Heart right ventricle (tissue), 16 donors: ENCODE measurements at regions not wholly inside any gene's neighbourhood (a gene's known extent, or its start where the extent isn't known, plus 50 kb on each side); places are given as distances from the start of the nearest gene placed in this dataset.

ENCODE experiments used
- ATAC-seq, 8 donors: fragments of 200-7000 bp; cut with Tn5 transposase; one replicate each; pipeline ENCODE4 v1.9.1; 2020; ENCODE audit warnings: mild to moderate bottlenecking in 8 of 8, moderate library complexity in 8 of 8, moderate number of reproducible peaks in 1 of 8
- DNase-seq, 2 donors: peaks; one replicate each; pipeline ENCODE4 v3.0.0-alpha.2; 2020
- H3K27ac ChIP-seq, 10 donors: fragments of 200-600 bp; sonication (generic) in 2 of 10; one replicate each; pipeline versions ENCODE4 v1.5.0 to v1.8.0; 2020 to 2022; ENCODE audit warnings: mild to moderate bottlenecking in 3 of 10
- H3K27me3 ChIP-seq, 7 donors: fragments of 200-600 bp; one replicate each; pipeline ENCODE4 v1.8.0; 2021 to 2022; ENCODE audit warnings: mild to moderate bottlenecking in 2 of 7
- H3K36me3 ChIP-seq, 9 donors: fragments of 200-600 bp; sonication (generic) in 1 of 9; one replicate each; pipeline versions ENCODE4 v1.5.0 to v1.8.0; 2020 to 2022; ENCODE audit warnings: mild to moderate bottlenecking in 2 of 9
- H3K4me1 ChIP-seq, 9 donors: fragments of 200-600 bp; sonication (generic) in 1 of 9; one replicate each; pipeline versions ENCODE4 v1.5.0 to v1.8.0; 2020 to 2022; ENCODE audit warnings: mild to moderate bottlenecking in 4 of 9
- H3K4me3 ChIP-seq, 10 donors: fragments of 200-600 bp; sonication (generic) in 2 of 10; one replicate each; pipeline versions ENCODE4 v1.5.0 to v1.8.0; 2020 to 2022; ENCODE audit warnings: mild to moderate bottlenecking in 7 of 10, moderate library complexity in 2 of 10
- H3K9me3 ChIP-seq, 11 donors: fragments of 200-600 bp in 10 of 11; sonication (generic) in 2 of 11; one replicate each; pipeline versions ENCODE4 v1.5.0 to v1.8.0; 2013 to 2022; ENCODE audit warnings: mild to moderate bottlenecking in 2 of 11, control low read depth in 1 of 11, moderate library complexity in 1 of 11
- CTCF ChIP-seq, 9 donors: fragments of 200-600 bp; sonication (generic) in 2 of 9; IDR thresholded peaks; one replicate each; pipeline versions ENCODE4 v1.5.0 to v1.8.0; 2021 to 2022; ENCODE audit warnings: antibody characterized with exemption in 9 of 9, mild to moderate bottlenecking in 5 of 9, moderate library complexity in 1 of 9
- WGBS, 2 donors: extraction: QIAGEN DNeasy Blood & Tissue Kit; methylation state at CpG; one replicate each; pipeline ENCODE4 v1.1.7; 2013; ENCODE audit warnings: inconsistent platforms in 1 of 2; 5-methylcytosine and 5-hydroxymethylcytosine counted together
- intact Hi-C, 10 donors: fragments of 100-400 bp; cut with DNase I; formaldehyde crosslinking; loops; one replicate each; pipeline versions ENCODE4 v1.11.1 to v1.14.2; 2022
- donor health status: Arrhythmogenic right ventricular cardiomyopathy.
- donor health status: ischemic (EF 13 %, LVEDD 7.1; RV severe dilation, severe dysfunction).
- donor health status: healthy with polysubstance abuse.
- donor health status: DM: no; HTN: yes; CAD: no.
- donor health status: DM: no; HTN: no; CAD: no.
- donor health status: ischemic (EF 25% LVEDD 6.9; RV normal size, moderate dysfunction).
- donor health status: ischemic (EF 25% LVEDD 5.7; RV mildly dilated, moderate dysfunction).
- donor health status: healthy.
- donor health status: DM: yes; HTN: yes; CAD: no.
- donor health status: Ischemic cardiomyopathy.
- donor health status: ischemic (EF 35%, LVEDD 5.7; RV mildly dilated, moderate dysfunction).
- donor health status: nonischemic (EF 11% LVEDD 7.7; RV severe dilation, severe dysfunction).
- donor health status: DM: yes; HTN: yes; CAD: no.
- donor health status: PGD.
- donor health status: ischemic (EF 29% LVEDD 5.4; RV normal size, mild dysfunction).
- donor health status: nonischemic (EF 23%, LVEDD 6.1; RV moderate dilation, normal function).

- H3K9me3 ChIP-seq: no peaks in the 10 kb centered on the region
- 87 to 91% methylated on average over 9 of the region's 9 CpGs for WGBS, 2 donors
- intact Hi-C loops: no loop called here
- no peak for TF ChIP-seq CTCF (IDR thresholded peaks at IDR 0.05)
- H3K4me3 ChIP-seq: no peak overlapping the region
- no peak overlapping the region for H3K27ac ChIP-seq
- no peaks in the 10 kb centered on the region for H3K36me3 ChIP-seq
- H3K4me1 ChIP-seq: peaks cover 0 to 15% (median 0%) of the 10 kb centered on the region in 9 donors
- H3K27me3 ChIP-seq: peaks cover 0 to 69% (median 34%) of the 10 kb centered on the region in 7 donors
- DNase-seq (no peak), ATAC-seq (no peak)
Observed at GRCh38 chr3:193962986-193963685, 172.8 kb upstream of the HES1 start.

- ATAC-seq: peak in 5 of 8 donors; percentile 32 to 78 (median 48)
Observed at GRCh38 chr3:193963808-193964516, 172.0 kb upstream of the HES1 start.

GRCh38 chr3:193964517-193964880 is 171.4 kb upstream of the HES1 start:
- intact Hi-C loops: no loop called here
- H3K27me3 ChIP-seq: peaks cover 0 to 66% (median 30%) of the 10 kb centered on the region in 7 donors
- H3K4me3 ChIP-seq: no peak overlapping the region
- H3K4me1 ChIP-seq: peaks cover 0 to 15% (median 0%) of the 10 kb centered on the region in 9 donors
- 81 to 88% methylated on average over 2 of the region's 2 CpGs for WGBS, 2 donors
- no peak for DNase-seq
- H3K36me3 ChIP-seq: no peaks in the 10 kb centered on the region
- no peak for TF ChIP-seq CTCF (IDR thresholded peaks at IDR 0.05)
- H3K27ac ChIP-seq: no peak overlapping the region
- H3K9me3 ChIP-seq: no peaks in the 10 kb centered on the region
- no peak for ATAC-seq

More at GRCh38 chr3:193963808-193964516, 172.0 kb upstream of the HES1 start:
- WGBS, 2 donors: 69 to 76% methylated on average over 7 of the region's 7 CpGs
- DNase-seq: no peak
- no peaks in the 10 kb centered on the region for H3K36me3 ChIP-seq
- TF ChIP-seq CTCF (IDR thresholded peaks at IDR 0.05): no peak
- intact Hi-C loops: no loop called here
- no peak overlapping the region for H3K4me3 ChIP-seq
- H3K9me3 ChIP-seq: no peaks in the 10 kb centered on the region
- peaks cover 0 to 68% (median 34%) of the 10 kb centered on the region in 7 donors for H3K27me3 ChIP-seq
- no peak overlapping the region for H3K27ac ChIP-seq
- peaks cover 0 to 15% (median 0%) of the 10 kb centered on the region in 9 donors for H3K4me1 ChIP-seq

GRCh38 chr3:193968380-193968974 is 167.5 kb upstream of the HES1 start:
- Histone ChIP-seq H3K4me1 (peaks cover 0 to 27% (median 13%) of the 10 kb centered on the region in 9 donors), H3K27ac (no peak overlapping the region), H3K27me3 (peaks cover 0 to 53% (median 5%) of the 10 kb centered on the region in 7 donors), H3K4me3 (no peak overlapping the region), H3K9me3 (no peaks in the 10 kb centered on the region), H3K36me3 (no peaks in the 10 kb centered on the region)
- DNase-seq (no peak), ATAC-seq (no peak)
- no peak for TF ChIP-seq CTCF (IDR thresholded peaks at IDR 0.05)
- 95 to 99% methylated on average over 5 of the region's 5 CpGs for WGBS, 2 donors
- intact Hi-C loops: no loop called here
